Activated CD4-positive, alpha-beta T cell treated with anti-CD3 and anti-CD28 coated beads, Interleukin-2, amount 10 ng/mL, durations not matched to agents 24 days and 14 days (primary cell): ENCODE measurements at regions not wholly inside any gene's neighbourhood (a gene's known extent, or its start where the extent isn't known, plus 50 kb on each side); places are given as distances from the start of the nearest gene placed in this dataset.

Experiments
- DNase-seq: peaks from one replicate; pipeline ENCODE4 v3.0.0; 2022
- H3K27ac Mint-ChIP-seq: one replicate; pipeline ENCODE4 v1.8.0; 2022; ENCODE audit warnings: mild to moderate bottlenecking, mixed read lengths
- H3K27me3 Mint-ChIP-seq: one replicate; pipeline ENCODE4 v1.8.0; 2022; ENCODE audit warnings: mixed read lengths
- H3K36me3 Mint-ChIP-seq: one replicate; pipeline ENCODE4 v1.8.0; 2022; ENCODE audit warnings: low read depth, mild to moderate bottlenecking, mixed read lengths
- H3K4me1 Mint-ChIP-seq: one replicate; pipeline ENCODE4 v1.8.0; 2021; ENCODE audit warnings: mixed read lengths
- H3K4me3 Mint-ChIP-seq: one replicate; pipeline ENCODE4 v1.8.0; 2022; ENCODE audit warnings: mild to moderate bottlenecking, moderate library complexity, mixed read lengths
- H3K9me3 Mint-ChIP-seq: one replicate; pipeline ENCODE4 v1.8.0; 2021; ENCODE audit warnings: mixed read lengths
- intact Hi-C: fragments of 100-400 bp; cut with micrococcal nuclease; formaldehyde crosslinking; loops from one replicate; pipeline ENCODE4 v1.15.1; 2023

- H3K27ac Mint-ChIP-seq = no peak overlapping the region
- no peak for DNase-seq
- no peaks in the 10 kb centered on the region for H3K9me3 Mint-ChIP-seq
- H3K27me3 Mint-ChIP-seq = peaks cover 2% of the 10 kb centered on the region
- intact Hi-C loops = no loop called here
- no peaks in the 10 kb centered on the region for H3K4me1 Mint-ChIP-seq
- no peaks in the 10 kb centered on the region for H3K36me3 Mint-ChIP-seq
- H3K4me3 Mint-ChIP-seq = no peak overlapping the region
Measured at GRCh38 chr11:15724601-15725000, 609.9 kb downstream of the INSC start.

- Mint-ChIP-seq H3K4me1 (no peaks in the 10 kb centered on the region), H3K27me3 (peaks cover 2% of the 10 kb centered on the region), H3K9me3 (no peaks in the 10 kb centered on the region), H3K27ac (no peak overlapping the region), H3K4me3 (no peak overlapping the region), H3K36me3 (no peaks in the 10 kb centered on the region)
- DNase-seq = no peak
- intact Hi-C loops = no loop called here
Measured at GRCh38 chr11:15725246-15725645, 610.5 kb downstream of the INSC start.

DNA sequence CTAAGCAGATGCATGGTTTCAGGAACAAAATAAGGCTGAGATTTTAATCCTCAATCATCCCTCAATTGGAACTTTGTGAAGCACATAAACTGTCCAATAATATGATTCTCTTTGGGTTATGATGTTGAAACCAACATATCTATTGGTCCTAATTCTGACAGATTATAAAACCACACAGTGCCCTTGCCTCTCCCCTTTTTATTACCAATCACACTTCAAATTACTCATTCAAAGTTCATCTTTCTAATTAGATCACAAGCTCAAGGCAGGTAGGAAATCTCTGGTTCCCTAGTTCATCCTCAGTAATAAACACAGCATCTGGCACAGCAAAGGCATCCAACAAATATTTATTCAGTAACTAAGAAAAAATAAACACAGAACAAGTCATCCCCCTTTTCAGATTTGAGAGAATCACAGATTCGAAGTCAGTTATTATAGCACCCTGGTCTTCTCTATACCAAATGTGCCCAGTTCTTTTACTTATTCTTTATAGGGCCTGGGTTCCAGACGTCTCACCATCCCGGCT lies 611.6 kb downstream of the INSC start:
- Mint-ChIP-seq H3K4me1 (no peaks in the 10 kb centered on the region), H3K4me3 (no peak overlapping the region), H3K27ac (no peak overlapping the region), H3K27me3 (peaks cover 2% of the 10 kb centered on the region), H3K9me3 (no peaks in the 10 kb centered on the region), H3K36me3 (no peaks in the 10 kb centered on the region)
- no peak for DNase-seq
- intact Hi-C loops = no loop called here

- Mint-ChIP-seq H3K36me3 (no peaks in the 10 kb centered on the region), H3K4me1 (no peaks in the 10 kb centered on the region), H3K9me3 (no peaks in the 10 kb centered on the region), H3K27ac (no peak overlapping the region), H3K27me3 (peaks cover 2% of the 10 kb centered on the region), H3K4me3 (no peak overlapping the region)
- intact Hi-C loops = no loop called here
- no peak for DNase-seq
Measured at GRCh38 chr11:15726893-15727519, 612.3 kb downstream of the INSC start.

DNA sequence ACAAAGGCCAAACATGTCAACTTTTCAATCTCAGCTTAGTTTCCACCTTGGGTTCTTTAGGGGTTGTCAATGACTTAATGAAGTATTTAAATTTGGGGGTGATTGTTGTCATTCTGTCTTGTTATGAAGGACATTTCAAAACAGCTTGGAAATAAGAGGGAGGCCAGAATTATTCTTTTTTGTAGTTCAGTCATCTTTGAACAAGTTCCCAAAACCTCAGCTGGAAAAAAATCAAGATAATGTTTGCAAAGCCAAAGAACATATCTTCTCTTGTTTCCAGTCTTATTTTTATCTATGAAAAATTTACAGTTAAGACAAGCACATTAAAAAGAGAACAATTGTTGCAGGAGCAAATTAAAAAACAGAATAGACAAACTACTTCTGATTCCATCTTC lies 612.8 kb downstream of the INSC start:
- no peak overlapping the region for H3K4me3 Mint-ChIP-seq

DNA sequence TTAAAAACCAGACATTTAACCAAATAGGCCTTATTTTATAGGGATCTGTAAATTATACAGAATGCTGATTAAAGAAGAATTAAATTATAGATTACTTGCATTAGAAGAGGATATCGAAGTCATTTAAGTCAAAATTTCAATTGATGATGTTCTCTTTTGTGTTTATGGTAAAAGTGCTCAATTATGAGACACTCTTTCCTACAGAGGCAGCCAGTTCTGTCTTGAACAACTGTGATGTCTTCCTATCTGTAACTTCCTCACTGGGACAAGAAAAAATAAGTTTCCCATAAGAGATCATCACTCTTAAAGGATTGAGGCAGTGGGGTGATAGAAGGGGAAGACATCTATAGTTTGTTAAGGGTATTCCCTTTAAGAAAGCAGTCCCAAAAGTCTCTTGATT lies 613.5 kb downstream of the INSC start:
- no peak for DNase-seq
- peaks cover 2% of the 10 kb centered on the region for H3K27me3 Mint-ChIP-seq
- no peaks in the 10 kb centered on the region for H3K4me1 Mint-ChIP-seq
- intact Hi-C loops = no loop called here
- H3K4me3 Mint-ChIP-seq = no peak overlapping the region
- no peaks in the 10 kb centered on the region for H3K36me3 Mint-ChIP-seq
- no peaks in the 10 kb centered on the region for H3K9me3 Mint-ChIP-seq
- H3K27ac Mint-ChIP-seq = no peak overlapping the region

More for the DNA sequence above, 612.8 kb downstream of the INSC start:
- no peaks in the 10 kb centered on the region for H3K4me1 Mint-ChIP-seq
- intact Hi-C loops = no loop called here
- peaks cover 2% of the 10 kb centered on the region for H3K27me3 Mint-ChIP-seq
- no peak for DNase-seq
- no peaks in the 10 kb centered on the region for H3K9me3 Mint-ChIP-seq
- no peak overlapping the region for H3K27ac Mint-ChIP-seq
- no peaks in the 10 kb centered on the region for H3K36me3 Mint-ChIP-seq

- Mint-ChIP-seq H3K4me3 (no peak overlapping the region), H3K9me3 (no peaks in the 10 kb centered on the region), H3K36me3 (no peaks in the 10 kb centered on the region), H3K27ac (no peak overlapping the region), H3K27me3 (peaks cover 2% of the 10 kb centered on the region), H3K4me1 (no peaks in the 10 kb centered on the region)
- intact Hi-C loops = no loop called here
- no peak for DNase-seq
Measured at GRCh38 chr11:15730263-15730994, 615.7 kb downstream of the INSC start.

- DNase-seq = no peak
- Mint-ChIP-seq H3K27ac (no peak overlapping the region), H3K4me1 (no peaks in the 10 kb centered on the region), H3K36me3 (no peaks in the 10 kb centered on the region), H3K9me3 (no peaks in the 10 kb centered on the region), H3K4me3 (no peak overlapping the region), H3K27me3 (peaks cover 2% of the 10 kb centered on the region)
- intact Hi-C loops = no loop called here
Measured at GRCh38 chr11:15730995-15731385, 616.3 kb downstream of the INSC start.

DNA sequence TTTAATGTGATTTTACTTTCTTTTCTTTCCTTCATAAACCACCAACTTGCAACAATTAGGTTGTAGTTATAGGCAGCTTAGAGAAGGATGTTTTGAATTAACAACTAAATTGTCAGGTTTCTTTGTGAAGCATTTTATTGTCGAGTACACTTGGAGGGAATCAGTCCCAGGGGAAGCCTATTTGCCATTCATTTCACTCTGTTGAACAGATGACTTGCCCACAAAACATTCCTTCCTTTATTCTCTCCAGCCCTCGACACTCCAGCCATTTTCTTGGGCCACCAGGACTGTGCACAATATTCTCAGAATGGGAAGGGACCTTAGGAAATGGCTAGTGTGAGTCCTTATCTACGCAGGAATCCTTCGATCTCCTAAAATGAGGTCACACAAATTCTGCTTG lies 620.6 kb downstream of the SOX6 start:
- Mint-ChIP-seq H3K27ac (no peak overlapping the region), H3K36me3 (no peaks in the 10 kb centered on the region), H3K27me3 (no peaks in the 10 kb centered on the region), H3K4me3 (no peak overlapping the region), H3K4me1 (no peaks in the 10 kb centered on the region), H3K9me3 (no peaks in the 10 kb centered on the region)
- DNase-seq = no peak
- intact Hi-C loops = no loop called here

GRCh38 chr11:15737320-15737719 lies 619.0 kb downstream of the SOX6 start:
- H3K4me3 Mint-ChIP-seq = no peak overlapping the region
- DNase-seq = no peak
- no peaks in the 10 kb centered on the region for H3K27me3 Mint-ChIP-seq
- no peaks in the 10 kb centered on the region for H3K9me3 Mint-ChIP-seq
- no peaks in the 10 kb centered on the region for H3K4me1 Mint-ChIP-seq
- no peaks in the 10 kb centered on the region for H3K36me3 Mint-ChIP-seq
- intact Hi-C loops = no loop called here
- H3K27ac Mint-ChIP-seq = no peak overlapping the region

- no peak for DNase-seq
- intact Hi-C loops = no loop called here
- Mint-ChIP-seq H3K27ac (no peak overlapping the region), H3K36me3 (no peaks in the 10 kb centered on the region), H3K4me3 (no peak overlapping the region), H3K4me1 (no peaks in the 10 kb centered on the region), H3K27me3 (no peaks in the 10 kb centered on the region), H3K9me3 (no peaks in the 10 kb centered on the region)
Measured at GRCh38 chr11:15738931-15739330, 617.4 kb downstream of the SOX6 start.

DNA sequence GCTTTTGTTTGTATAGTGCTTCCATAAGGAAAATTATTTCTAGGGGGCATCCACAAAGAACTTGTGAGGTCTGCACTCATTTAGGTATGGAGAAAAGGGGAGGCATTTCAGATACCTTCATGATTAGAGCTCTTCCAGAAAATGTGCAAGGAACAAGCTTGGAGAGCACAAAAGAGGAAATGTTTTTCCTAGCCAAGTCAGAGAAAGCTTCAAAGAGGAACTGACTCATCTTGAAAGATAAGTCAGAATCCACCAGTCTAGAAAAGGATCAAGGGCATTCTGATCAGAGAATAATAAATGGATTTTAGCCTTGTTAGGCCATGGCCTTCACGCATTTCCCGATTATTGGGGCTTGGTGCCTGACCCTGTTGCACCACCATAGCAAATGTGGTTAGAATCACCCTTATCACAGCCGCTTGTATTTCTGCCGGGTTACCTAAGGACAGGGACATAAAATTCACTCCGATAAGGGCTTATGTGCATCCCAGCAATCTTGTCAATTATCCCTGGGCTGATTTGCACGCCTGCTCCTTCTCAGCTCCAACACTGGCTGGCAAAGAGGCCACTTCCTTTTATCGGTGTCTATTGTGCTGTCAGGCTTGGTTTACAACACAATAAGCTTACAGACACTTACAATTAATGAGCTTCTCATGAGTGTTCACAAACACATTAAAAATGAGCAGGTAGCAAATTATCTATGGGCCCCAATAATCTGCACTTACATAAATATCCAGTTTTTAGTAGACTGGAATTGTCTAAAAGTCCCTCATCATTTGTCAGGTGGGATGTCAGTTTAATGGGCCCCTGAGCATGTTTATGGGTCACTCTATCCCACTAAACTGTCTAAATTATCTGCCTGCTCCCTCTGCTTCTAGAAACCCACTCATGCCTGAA lies 613.5 kb downstream of the SOX6 start:
- intact Hi-C loops = no loop called here
- no peak for DNase-seq
- no peaks in the 10 kb centered on the region for H3K36me3 Mint-ChIP-seq
- no peaks in the 10 kb centered on the region for H3K4me1 Mint-ChIP-seq
- no peak overlapping the region for H3K4me3 Mint-ChIP-seq
- H3K27me3 Mint-ChIP-seq = no peaks in the 10 kb centered on the region
- no peaks in the 10 kb centered on the region for H3K9me3 Mint-ChIP-seq
- no peak overlapping the region for H3K27ac Mint-ChIP-seq

DNA sequence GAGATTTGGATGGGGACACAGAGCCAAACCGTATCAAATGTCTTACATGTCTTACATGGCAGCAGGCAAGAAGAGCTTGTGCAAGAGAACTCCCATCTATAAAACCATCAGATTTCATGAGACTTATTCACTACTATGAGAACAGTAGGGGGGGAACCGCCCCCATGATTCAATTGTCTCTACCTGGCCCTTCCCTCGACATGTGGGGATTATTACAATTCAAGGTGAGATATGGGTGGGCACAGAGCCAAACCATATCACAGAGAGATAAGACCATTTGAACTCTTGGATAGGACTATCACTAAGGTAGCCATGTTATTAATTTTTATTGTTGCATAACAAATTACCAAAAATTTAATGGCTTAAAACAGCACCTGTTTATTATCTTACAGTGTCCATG lies 611.7 kb downstream of the SOX6 start:
- DNase-seq = no peak
- H3K27me3 Mint-ChIP-seq = no peaks in the 10 kb centered on the region
- intact Hi-C loops = no loop called here

GRCh38 chr11:15745266-15745665 lies 611.1 kb downstream of the SOX6 start:
- no peak for DNase-seq
- no peaks in the 10 kb centered on the region for H3K36me3 Mint-ChIP-seq
- intact Hi-C loops = no loop called here
- no peaks in the 10 kb centered on the region for H3K4me1 Mint-ChIP-seq
- H3K27me3 Mint-ChIP-seq = no peaks in the 10 kb centered on the region
- no peak overlapping the region for H3K4me3 Mint-ChIP-seq
- no peak overlapping the region for H3K27ac Mint-ChIP-seq
- no peaks in the 10 kb centered on the region for H3K9me3 Mint-ChIP-seq

More for the DNA sequence above, 611.7 kb downstream of the SOX6 start:
- Mint-ChIP-seq H3K9me3 (no peaks in the 10 kb centered on the region), H3K4me3 (no peak overlapping the region), H3K27ac (no peak overlapping the region), H3K36me3 (no peaks in the 10 kb centered on the region), H3K4me1 (no peaks in the 10 kb centered on the region)
